Jurkat, Clone E6-1 (cell line): ENCODE measurements at regions not wholly inside any gene's neighbourhood (a gene's known extent, or its start where the extent isn't known, plus 50 kb on each side); places are given as distances from the start of the nearest gene placed in this dataset.

Experiments
- DNase-seq: peaks from one replicate; pipeline ENCODE4 v3.0.0-alpha.2; 2011; ENCODE audit warnings: low read depth, low spot score
- H3K4me3 ChIP-seq: 2 replicates; pipeline ENCODE4 v1.5.1; 2011; ENCODE audit warnings: mild to moderate bottlenecking, low read length, control low read depth, moderate library complexity

GRCh38 chr11:113562981-113563461, 87.8 kb upstream of the DRD2 start:
- no peak for DNase-seq
- H3K4me3 ChIP-seq: no peak overlapping the region

GRCh38 chr11:113562576-113562975, 87.4 kb upstream of the DRD2 start:
- no peak overlapping the region for H3K4me3 ChIP-seq
- DNase-seq: no peak

DNA sequence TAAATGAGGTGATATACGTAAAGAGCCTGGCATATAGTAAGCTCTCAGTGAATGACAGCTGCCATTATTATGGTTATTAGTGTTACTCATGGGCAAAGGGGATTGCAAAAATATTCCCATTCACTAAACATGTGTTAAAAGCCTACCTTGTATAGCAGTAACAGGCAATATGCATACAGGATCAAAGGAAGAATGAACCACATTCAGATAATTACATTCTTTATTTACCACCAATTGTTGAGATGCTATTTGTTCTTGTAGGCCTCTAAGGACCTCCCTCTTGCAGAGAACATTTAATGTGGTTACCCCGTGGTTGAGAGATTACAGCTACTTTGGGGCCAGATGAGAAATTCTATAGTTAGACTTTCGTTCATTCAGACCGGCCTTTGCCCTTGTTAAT, 82.7 kb upstream of the DRD2 start:
- DNase-seq: no peak
- H3K4me3 ChIP-seq: no peak overlapping the region

DNA sequence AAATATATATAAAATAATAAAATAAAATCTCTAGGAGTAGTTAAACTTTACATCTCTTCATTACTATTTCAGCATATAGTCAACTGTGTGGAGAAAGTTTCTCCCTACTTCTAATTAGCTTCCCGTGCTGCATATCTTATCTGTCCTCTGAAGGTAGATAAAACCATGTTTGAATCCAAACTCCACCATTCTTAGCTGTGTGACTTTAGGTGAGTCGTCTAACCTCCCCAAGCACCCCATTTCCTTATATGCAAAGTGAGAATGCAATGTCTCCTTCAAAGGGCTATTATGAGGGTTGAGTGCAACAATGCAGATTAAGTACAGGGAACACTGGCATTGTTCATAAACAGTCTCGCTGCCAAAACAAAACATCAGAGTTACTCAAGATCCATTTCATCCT, 80.8 kb upstream of the DRD2 start:
- no peak for DNase-seq
- no peak overlapping the region for H3K4me3 ChIP-seq

GRCh38 chr11:113555071-113555619, 79.9 kb upstream of the DRD2 start:
- no peak overlapping the region for H3K4me3 ChIP-seq
- DNase-seq: no peak

DNA sequence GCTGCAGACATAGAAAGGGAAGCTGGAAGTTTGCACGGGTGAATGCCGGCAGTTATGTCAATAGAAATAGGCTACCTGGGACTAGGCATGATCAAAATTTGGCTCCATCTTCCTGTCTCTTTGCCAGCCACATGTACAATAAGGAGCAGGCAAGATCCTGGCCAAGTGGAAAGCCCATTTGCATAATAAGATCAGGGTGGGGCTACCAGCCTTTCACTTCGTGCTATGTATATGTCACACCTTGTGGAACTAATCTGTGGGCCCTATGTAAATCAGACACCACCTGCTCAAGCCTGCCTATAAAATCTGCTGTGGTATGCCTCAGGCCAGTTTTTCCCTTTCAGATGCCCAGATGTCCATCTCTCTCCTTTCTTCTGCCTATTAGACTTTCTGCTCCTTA, 79.3 kb upstream of the DRD2 start:
- DNase-seq: no peak
- H3K4me3 ChIP-seq: no peak overlapping the region

- no peak for DNase-seq
- no peak overlapping the region for H3K4me3 ChIP-seq
These were observed 78.7 kb upstream of the DRD2 start for GRCh38 chr11:113553915-113554314.

GRCh38 chr11:113553235-113553634, 78.0 kb upstream of the DRD2 start:
- H3K4me3 ChIP-seq: no peak overlapping the region
- no peak for DNase-seq

- DNase-seq: no peak
- no peak overlapping the region for H3K4me3 ChIP-seq
These were observed 77.1 kb upstream of the DRD2 start for GRCh38 chr11:113552271-113552670.

DNA sequence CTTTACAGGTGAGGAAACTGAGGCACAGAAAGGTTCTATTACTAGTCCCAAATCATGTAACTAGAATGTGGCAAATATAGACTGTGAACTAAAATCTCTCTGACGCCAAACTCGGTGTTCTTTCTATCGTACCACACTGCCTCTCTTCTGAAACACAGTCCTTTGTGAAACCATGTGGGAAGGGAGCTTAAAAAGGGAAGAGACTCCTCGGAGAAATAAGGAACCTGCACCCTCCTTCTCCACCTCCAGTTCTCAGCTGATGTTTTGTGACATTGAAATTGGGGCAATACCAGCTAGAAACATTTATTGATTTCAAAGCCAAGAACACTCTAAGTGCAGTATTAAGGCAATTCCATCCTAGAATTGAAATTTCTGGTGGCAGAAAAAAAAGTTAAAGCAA, 76.4 kb upstream of the DRD2 start:
- no peak overlapping the region for H3K4me3 ChIP-seq
- DNase-seq: no peak

DNA sequence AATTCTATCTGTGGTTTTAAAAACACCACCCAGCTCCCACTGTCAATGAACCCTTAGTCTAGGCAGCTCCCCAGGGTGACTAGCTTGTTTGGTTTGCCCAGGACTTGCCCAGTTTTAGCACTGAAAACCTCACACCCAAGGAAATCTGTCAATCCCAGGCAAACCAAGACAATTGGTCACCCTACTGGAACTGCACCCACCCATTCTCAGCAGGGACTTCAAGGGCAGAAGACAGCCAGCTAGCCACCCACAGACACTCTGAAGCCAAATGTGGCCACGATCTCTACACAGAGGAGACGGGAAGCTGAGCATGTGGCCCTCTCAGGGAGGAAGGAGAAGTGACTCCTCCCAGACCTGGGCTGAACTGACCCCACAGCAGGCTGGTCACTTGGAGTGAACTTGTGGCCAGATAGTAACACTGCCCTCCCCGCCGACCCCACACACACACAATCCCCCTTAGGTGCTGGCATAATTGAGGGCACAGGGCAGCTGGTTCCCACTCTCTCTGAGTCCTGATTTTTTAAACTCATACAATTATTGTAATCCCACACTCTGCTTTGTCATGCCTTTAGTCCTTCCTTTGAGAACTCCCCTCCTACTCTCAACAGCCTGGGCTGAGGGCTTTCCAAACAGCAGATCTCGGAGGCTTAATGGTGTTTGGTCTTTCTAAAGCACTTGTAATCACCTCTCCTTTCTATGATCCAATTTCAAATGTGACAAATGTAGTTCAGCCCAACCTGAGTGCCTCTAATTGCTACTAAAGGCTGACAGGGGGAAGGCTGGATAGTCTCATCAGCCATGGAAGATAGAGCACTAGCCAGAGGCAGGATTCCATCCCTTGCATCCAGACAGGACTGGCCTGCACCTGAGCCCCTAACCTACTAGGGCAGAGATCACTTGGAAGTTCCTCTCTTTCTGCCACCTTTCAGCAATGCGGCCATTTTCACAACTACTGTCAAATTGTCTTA, 74.7 kb upstream of the DRD2 start:
- no peak for DNase-seq

GRCh38 chr11:113549061-113549460, 73.9 kb upstream of the DRD2 start:
- H3K4me3 ChIP-seq: no peak overlapping the region
- no peak for DNase-seq

More for the DNA sequence above, 74.7 kb upstream of the DRD2 start:
- H3K4me3 ChIP-seq: no peak overlapping the region

DNA sequence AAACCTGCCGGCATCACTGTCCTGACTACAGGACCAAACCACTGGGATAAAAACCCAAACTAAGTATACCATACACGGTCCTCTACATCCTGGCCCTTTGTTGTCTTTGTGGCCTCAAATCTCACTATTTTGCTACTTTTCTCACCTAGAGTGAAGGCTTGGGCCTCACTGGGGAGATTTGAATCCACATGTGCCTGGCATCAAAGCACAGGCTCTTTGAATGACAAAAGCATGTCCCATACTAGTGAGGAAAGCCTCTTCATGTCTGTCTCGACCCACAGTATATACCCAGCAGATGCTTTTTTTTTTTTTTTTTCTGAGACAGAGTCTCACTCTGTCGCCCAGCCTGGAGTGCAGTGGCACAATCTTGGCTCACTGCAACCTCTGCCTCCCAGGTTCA, 72.5 kb upstream of the DRD2 start:
- DNase-seq: no peak
- H3K4me3 ChIP-seq: no peak overlapping the region

- H3K4me3 ChIP-seq: no peak overlapping the region
- no peak for DNase-seq
These were observed 71.7 kb upstream of the DRD2 start for GRCh38 chr11:113546757-113547507.

DNA sequence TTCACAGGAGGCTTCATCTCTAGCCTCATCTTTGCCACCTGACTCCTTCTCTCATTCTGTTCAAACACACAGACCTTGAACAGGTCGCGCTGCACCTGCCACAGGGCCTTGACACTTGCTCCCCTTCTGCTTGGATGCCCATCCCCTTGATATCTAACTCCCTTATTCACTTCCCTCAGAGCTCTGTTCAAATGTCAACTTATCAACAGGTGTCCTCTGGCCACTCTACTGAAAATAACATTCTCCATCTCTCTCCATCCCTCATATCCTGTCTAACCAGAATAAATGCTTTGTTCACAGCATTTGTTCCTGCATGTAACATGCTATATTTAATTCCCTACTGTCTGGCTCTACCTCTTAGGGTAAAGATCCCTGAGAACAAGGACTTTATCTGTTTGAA, 67.2 kb upstream of the DRD2 start:
- no peak overlapping the region for H3K4me3 ChIP-seq
- DNase-seq: no peak

DNA sequence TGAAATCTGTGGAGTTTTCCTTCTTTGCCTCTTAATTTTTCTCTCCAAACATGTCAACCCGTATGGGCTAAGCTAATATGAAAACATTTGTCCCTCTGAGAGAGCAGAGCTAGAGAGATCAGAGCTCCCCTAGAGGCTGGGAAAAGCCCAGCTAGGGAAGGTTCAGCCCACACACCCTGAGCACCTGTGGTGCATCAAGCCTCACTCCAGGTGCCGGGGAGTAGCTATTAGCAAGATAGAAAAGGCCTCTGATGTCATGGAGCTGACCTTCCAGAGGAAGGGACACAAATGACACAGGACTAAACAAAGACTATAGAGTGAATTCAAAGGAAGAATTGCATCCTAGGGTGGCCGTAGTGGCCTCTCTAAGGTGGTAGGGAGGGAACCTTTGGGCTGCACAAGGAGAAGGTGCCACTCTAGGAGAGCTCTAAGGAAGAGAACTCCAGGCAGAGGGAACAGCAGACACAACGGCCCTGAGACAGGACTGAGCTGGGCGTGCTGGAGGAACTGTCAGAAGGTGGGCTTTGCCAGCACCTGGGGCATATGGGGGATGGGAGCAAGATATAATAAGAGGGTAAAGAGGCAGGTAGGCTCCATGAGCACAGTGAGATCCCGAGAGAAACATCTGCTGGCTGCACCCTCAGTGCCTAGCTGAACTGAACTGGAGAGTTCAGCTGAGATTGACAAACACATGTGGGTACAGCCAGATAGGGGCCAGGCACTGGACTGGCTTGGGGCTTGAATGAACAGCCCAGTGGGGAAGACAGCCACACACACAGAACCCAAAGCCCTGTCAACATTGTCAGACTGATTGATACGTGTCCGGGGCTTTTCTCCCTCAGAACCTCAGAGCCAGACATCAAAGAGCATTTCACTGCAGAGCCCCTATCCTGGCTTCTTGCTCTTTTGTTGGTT, 65.5 kb upstream of the DRD2 start:
- no peak for DNase-seq
- no peak overlapping the region for H3K4me3 ChIP-seq

DNA sequence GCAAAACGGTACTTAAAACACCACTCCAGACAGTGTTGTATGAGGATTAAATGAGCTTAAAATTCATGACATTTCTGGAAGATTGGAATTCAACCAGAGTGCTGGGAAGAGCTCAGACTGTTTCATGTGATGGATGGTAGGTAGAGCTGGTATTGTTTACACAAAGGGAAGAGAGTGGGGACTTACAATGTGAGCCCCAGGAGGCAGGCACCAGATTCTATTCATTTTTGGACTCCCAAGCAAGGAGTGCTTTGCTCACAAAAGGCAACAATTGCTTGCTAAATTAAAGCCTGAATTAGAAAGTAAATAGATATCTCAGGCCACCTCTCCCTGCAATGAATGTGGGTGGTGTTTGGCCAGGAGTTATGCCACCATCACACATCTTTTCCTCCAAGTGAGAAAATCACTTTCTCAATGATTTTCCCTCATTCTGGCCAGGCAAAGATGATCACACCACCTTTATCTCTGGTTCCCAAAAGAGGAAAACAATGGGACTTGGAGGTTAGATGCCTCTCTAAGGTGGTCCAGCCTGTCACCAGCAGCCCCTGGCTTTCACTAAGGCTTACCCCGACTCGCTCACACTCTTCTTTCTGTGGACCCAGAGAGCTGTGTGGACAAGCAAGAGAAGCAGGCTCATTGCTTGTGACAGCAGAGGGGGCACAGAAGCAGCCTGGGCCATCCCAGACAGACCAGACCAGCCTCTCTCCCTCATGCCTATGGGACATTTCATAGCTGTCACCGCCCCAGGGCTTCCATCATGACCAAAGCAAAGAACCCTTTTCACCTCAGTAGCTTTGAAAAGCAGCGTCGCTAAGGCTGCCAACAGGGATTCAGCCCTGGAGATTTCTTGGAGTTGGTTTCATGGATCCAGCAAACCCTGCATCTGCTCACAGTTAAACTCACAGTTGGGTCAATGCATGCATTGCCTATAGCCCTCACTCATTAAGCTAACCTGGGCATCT, 63.5 kb upstream of the DRD2 start:
- no peak for DNase-seq
- H3K4me3 ChIP-seq: no peak overlapping the region

GRCh38 chr11:113534625-113535024, 59.4 kb upstream of the DRD2 start:
- DNase-seq: no peak
- H3K4me3 ChIP-seq: no peak overlapping the region
